ENCODE measurements at regions not wholly inside any gene's neighbourhood (a gene's known extent, or its start where the extent isn't known, plus 50 kb on each side); places are given as distances from the start of the nearest gene placed in this dataset.

GRCh38 chr4:189840356-189840755, 100.3 kb upstream of the FRG1 start:
- no peak for TF ChIP-seq CTCF (IDR thresholded peaks at IDR 0.05)
- no peak for TF ChIP-seq REST (IDR thresholded peaks at IDR 0.05; ENCODE audit: insufficient read depth in 1 of 2, low read depth in 2 of 2, low read length in 1 of 2)
- TF ChIP-seq POLR2AphosphoS5 (IDR thresholded peaks at IDR 0.05; ENCODE audit: low read depth, low read length) = no peak
- TF ChIP-seq TCF7L2 (IDR thresholded peaks at IDR 0.05; ENCODE audit: low read depth, low read length) = no peak
- no peak for TF ChIP-seq SIN3A (IDR thresholded peaks at IDR 0.05; ENCODE audit: borderline replicate concordance, insufficient read depth, low read depth, low read length)
